NCI-H510A (cell line): ENCODE measurements at regions not wholly inside any gene's neighbourhood (a gene's known extent, or its start where the extent isn't known, plus 50 kb on each side); places are given as distances from the start of the nearest gene placed in this dataset.
"Not testable (repeated sequence)": the region's sequence is repeated elsewhere in the genome, so short reads cannot be mapped to it uniquely, and the experiment has no call there.

Experiments used
- DNase-seq: peaks from one replicate; lab custom pipeline; 2025; lab: John Stamatoyannopoulos, UW

DNA sequence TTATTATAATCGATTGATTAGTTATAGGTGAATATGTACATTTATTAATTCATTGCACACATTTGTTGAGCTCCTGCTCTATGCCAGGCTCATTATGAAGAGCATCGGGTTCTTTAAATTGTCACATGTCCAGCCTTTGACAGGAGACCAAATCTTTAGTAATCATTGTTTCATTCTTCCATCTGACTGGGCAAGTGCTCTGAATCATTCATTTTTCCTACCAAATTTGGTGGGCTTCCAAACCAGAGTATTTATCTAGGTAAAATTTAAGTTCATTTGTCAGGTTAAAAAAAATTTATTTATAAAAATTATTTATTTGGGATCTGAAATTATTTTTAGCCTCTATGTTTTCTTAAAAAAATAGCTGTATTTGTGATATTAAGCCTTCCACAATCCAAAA is 404.9 kb upstream of the MMS22L start:
- no peak for DNase-seq

- DNase-seq, result no peak
These were observed 406.2 kb upstream of the MMS22L start for GRCh38 chr6:97689078-97689754.

DNA sequence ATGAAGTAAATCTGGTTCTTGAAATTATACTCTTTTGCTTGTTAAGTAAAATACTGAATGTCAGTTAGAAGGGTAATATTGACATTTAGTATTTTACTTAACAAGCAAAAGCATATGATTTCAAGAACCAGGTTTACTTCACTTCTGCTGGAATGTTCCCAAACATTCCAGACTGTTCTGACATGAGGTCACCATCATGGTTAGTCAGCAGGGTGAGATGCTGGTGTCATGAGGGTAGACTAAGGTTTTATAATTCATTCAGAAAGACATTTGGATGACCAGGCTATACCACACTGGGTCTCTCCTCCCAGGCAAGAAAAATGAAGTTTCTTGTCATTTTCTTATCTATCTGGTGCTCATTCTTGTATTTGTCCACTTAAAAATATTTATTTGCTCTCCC is 414.4 kb upstream of the MMS22L start:
- no peak for DNase-seq

GRCh38 chr6:97701801-97702200 is 418.8 kb upstream of the MMS22L start:
- DNase-seq, result no peak

GRCh38 chr6:97702248-97702647 is 419.2 kb upstream of the MMS22L start:
- no peak for DNase-seq

DNA sequence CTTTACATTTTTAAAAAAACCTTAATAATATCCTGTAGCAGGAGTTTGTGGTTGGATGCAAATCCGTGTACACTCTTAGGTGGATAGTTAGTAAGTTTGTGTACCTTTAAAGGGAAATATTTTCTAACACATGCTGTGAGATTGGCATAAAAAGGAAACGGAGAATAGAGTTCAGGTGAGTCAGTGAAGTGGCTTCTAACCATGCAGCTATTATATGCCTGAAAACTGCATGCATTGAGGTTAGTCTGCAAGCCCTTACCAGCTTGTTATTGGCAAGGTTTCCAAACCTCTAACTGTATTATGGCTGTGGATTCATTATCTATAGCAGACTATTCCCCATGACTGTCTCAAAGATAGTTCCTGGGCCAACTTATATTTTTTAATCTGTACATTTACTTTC is 420.6 kb upstream of the MMS22L start:
- no peak for DNase-seq

DNA sequence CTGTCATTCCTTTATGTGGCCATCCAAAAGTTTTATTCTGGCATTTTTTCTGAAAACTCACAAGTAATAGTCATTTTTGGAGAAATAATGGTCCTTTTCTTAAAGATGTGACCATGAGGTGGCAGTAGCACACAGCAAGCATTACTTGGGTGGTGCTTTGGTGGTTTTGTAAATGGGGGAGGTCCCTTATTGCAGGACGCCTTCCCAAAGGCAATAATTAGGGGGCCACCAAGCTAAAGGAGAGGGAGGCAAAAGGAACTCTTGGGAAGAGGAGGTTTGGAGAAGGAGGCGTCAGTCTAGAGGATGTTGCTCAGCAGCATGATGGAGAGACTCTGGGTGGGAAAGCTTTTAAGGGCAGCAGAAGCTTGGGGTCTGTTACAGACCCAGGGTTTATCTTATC is 422.6 kb upstream of the MMS22L start:
- peak; percentile 1 for DNase-seq

GRCh38 chr6:97712751-97713150 is 429.7 kb upstream of the MMS22L start:
- DNase-seq, result no peak

GRCh38 chr6:97714772-97715171 is 431.8 kb upstream of the MMS22L start:
- DNase-seq, result no peak

DNA sequence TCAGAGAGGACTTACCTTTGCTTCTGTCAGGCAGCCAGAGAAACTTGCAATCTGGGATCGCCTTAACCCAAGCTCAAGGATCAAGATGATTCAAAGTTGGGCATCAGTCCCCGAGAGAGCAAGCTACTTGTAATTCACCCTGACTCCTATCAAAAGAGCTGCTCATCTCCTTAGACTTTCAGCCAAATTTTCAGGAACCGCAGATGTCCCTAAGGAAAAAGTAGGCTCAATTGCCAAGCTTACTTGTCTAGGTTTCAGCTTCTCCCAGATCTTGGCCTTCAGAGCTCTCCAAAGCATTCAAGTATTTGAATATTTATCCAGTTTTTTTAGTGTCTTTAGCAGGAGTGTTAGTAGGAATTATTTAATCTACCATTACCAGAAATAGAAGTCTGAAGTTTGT is 434.1 kb upstream of the MMS22L start:
- DNase-seq, result no peak

DNA sequence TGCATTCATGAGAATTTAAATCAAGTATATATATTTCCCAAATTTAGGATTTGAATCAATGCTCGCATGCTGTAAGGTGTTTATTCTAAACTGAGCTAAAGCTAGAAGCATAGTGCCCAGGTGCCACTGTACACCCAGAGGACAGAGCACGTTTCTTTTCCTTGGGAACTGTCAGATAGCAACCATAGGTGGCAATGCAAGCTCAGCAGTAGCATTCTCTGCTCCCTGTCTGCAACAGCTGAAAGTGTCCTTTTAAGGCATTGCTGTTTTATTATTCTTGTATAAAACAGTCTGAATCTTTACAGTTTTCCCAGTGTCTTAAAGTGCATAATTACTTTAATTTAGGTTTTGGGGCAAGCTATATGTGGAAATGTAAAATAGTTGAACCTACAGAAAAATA is 443.4 kb upstream of the MMS22L start:
- no peak for DNase-seq

- DNase-seq, result no peak
These were observed 449.0 kb upstream of the MMS22L start for GRCh38 chr6:97732045-97732444.

DNA sequence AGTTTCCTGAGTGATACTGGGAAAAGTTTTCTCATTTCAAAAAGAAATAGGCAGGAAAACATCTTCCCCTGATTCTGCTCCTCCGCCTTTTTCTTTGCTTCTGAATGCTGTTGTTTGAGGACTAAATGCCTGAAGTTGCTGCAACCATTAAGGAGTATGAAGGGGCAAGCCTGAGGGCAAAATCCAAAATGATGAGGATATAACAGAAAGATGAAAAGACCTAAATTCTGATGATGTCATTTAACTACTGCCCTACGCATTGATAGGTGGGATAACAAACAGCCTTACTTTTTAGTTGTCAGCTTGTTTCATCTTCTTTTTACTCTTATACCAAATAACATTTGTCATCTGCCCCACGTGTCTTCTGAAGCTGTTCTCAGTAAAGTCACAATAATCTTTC is 474.6 kb upstream of the MMS22L start:
- no peak for DNase-seq

GRCh38 chr6:97765461-97765860 is 482.4 kb upstream of the MMS22L start:
- DNase-seq, result no peak

GRCh38 chr6:97771372-97771771 is 488.4 kb upstream of the MMS22L start:
- DNase-seq, result no peak

DNA sequence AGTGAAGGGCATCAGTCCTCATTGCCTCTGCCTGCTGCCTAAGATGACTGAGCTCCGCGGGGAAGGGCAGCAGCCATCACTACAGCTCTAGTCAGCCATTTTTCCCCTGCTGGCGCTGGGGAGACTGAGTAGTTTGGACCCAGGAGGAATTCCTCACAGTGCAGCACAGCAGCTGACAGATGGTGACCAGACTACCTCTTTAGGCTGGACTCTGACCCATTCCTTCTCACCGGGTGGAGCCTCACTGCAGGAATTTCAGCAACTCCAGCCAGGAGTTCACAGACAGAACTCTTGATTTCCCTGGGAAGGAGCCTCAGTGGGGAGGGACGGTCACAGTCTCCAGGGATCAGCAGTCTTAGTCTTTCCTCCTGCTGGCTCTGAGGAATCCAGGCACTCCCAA is 492.0 kb upstream of the MMS22L start:
- no peak for DNase-seq

DNA sequence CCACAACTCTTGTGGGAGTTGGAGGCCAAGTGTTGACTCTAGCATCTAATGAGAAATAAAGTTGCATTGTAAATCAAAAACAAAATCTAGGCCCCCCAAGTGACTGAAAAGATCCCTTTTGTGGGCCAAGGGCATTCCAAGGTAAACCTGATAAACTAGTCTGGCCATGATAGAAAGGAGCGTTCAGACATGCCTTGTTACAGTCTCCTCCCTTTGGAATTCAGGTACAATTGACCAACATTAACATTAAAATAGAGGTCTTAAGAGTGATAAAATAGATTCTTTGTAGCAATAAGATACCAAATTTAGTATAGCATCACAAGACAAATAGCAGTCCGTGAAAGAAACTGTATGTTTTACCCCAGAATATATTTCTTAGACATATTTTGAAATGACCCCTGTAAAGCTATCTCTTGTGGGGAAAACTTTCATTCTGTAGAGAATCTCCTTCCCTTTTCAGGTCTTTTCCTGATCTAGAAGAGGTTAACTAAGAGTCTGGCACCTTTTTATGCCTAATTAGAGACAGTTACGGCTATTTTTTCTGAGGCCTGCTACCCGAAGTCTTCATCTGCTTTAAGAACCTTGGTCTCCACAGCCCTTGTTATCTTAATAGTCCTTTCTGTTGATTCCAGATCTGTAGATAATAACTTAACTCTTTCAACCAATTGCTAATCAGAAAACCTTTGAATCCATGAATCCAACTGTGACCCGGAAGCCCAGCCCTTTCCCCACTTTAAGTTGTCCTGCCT is 495.4 kb upstream of the MMS22L start:
- DNase-seq, result no peak

- DNase-seq, result not testable (repeated sequence)
These were observed 496.2 kb upstream of the MMS22L start for GRCh38 chr6:97779039-97779766.

- no peak for DNase-seq
These were observed 508.0 kb upstream of the MMS22L start for GRCh38 chr6:97790926-97791590.

GRCh38 chr6:97805596-97805995 is 522.6 kb upstream of the MMS22L start:
- DNase-seq, result no peak

DNA sequence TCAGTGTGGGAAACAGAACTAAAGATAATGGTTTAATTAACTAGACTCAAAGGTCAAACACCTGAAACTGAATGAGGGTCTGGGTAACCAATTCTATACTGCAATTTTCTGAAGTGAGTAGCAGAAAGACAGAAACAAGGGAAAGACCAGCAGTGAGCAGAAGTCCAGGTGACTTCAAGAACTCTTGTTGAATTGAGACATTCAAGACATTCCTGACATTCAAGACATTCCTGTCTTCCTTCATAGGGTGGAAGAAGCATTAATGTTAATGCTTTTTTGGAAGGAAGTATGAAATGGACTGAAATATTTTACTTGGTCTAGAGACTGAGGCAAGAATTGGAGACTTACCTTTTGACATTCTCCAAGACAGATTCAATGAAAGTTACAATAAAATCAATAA is 529.9 kb upstream of the MMS22L start:
- DNase-seq, result no peak

- no peak for DNase-seq
These were observed 531.0 kb upstream of the MMS22L start for GRCh38 chr6:97813889-97814567.
